GM19324 (cell line): ENCODE measurements at regions not wholly inside any gene's neighbourhood (a gene's known extent, or its start where the extent isn't known, plus 50 kb on each side); places are given as distances from the start of the nearest gene placed in this dataset.

ENCODE experiments used
- ATAC-seq: cut with Tn5 transposase; IDR thresholded peaks from one replicate; pipeline ENCODE4 v1.9.1; 2021; ENCODE audit warnings: mild to moderate bottlenecking, moderate library complexity; ENCODE audit not compliant: unreplicated experiment, low FRiP score

GRCh38 chr10:113402602-113403001 is 150.3 kb upstream of the HABP2 start:
- no peak for ATAC-seq

- no peak for ATAC-seq
Measured at GRCh38 chr10:113407218-113407617, 145.6 kb upstream of the HABP2 start.

DNA sequence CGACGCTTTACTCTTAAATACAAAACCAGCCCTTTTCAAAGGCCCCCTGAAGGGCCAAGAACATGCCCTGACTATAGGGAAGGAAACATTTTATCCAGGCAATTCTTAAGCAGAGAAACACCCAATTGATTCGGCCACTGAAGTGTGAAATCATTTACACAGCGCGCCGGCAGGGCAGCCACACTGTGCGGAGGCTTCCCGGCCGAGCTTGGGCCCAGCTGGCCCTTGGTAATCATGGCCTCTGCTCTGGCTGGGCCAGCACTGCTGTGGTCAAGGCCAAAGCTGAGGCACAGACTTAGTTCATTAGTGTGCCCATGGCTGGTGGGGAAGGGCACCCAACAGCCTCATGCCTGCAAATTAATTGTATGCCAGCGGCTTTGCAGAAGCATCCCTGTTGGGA is 143.7 kb upstream of the HABP2 start:
- ATAC-seq, result no peak

DNA sequence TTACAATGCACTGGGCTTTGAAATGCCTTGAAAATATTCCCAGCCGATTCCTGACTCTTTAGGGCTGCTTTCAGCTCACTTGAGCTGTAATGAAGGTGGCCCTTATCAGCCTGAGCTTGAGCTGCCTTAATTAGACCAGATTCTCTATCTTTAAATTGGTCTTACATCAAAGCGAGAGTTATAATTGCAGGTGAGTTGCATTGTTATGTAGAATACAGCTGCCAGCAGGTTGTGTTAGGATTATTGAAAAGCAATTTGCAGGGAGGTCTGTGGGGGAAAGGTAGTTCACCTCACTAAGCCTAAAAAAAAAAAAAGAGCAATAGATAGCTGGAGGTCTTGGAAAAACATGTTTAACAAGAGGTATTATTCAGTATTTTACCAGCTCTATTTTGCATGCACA is 142.2 kb upstream of the HABP2 start:
- no peak for ATAC-seq

DNA sequence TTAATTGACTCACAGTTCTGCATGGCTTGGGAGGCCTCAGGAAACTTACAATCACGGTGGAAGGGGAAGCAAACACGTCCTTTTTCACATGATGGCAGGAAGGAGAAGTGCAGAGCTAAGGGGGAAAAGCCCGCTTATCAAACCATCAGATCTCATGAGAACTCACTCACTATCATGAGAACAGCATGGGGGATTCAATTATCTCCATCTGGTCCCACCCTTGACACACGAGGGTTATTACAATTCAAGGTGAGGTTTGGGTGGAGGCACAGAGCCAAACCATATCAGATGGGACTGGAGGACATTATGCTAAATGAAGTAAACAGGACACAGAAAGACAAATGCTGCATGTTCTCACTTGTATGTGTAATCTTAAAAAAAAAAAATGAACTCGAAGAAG is 141.4 kb upstream of the HABP2 start:
- no peak for ATAC-seq

DNA sequence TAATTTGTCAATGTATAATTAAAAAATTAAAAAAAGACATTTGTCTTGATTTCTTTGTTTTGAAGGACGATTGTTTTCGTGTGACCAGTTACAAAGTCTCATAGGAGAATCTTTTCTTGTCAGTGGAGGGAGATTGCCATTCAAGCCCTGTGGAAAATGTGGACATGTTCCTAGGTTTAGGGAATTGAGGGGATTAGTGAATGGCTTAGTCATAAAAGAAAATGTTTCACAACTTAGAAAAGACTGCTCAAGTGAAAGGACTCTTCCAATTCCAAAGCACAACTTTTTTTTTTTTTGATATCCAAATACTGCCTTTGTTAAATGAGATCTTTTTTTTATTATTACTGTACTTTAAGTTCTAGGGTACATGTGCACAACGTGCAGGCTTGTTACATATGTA is 140.7 kb upstream of the HABP2 start:
- no peak for ATAC-seq

DNA sequence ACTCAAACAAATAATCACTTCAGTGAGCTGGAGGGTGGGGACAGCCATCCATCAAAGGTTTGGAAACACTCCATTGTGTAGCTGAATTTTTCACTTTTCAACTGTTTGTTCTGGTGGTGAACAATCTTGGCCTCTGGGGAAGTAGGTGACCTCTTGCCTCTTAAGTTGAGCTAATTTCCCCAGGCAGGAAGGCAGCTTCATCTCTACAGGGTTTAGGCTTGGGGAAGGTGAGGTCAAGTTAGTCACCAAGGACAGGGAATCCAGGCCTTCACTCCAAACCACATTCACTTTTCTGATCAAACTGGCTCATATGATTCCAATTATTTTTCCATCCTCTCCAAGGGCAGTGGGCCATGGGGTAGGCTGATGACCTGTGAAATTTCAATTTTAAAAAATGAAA is 138.3 kb upstream of the HABP2 start:
- ATAC-seq, result no peak

DNA sequence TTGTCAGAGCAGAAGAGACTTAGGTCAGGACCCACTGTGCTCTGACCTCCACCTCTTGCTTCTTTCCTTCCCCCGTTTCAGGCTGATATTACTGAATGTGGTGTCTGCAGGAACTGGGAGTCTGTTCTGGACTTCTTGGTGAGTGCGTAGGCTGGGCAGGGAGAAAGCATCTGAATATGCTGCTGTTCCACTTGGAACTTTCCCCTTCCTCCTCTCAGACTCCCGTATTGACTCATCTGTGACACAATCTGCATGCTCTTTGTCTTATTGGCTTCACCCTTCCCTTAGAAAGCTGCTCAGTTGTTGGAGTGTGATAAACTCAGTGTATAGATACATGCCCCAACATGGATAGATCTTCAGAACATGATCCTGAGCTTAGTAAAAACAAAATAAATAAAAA is 137.6 kb upstream of the HABP2 start:
- no peak for ATAC-seq

DNA sequence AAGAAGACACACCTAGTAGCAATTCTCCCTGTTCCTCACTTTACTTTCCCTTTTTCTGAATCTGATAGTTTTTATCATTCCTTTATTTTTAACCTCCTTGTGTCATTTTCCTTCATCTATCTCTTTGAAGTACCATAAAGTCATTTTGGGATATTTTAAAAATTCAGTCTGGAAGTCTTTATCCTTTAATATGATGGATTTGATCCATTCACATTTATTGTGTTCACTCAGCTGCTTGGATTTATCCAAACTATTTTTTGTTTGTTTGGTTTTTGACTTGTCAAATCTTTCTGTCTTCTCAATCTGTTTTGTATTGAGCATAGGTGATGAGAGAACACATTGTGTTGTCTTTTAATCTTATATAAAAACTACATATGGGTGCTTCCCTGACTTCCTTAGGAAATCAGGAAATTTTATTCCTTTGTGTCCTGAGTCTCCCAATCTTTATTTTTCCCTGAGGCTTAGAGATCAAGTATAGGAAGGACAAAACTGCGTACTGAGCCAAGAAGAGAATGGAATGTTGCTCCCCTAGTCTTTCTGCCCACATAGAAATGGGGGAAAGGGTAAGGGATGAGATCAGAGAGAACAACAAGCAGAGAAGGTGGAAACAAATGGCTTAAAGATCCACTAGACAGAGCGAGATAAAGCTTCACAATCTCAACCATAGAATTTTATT is 132.7 kb upstream of the HABP2 start:
- no peak for ATAC-seq

DNA sequence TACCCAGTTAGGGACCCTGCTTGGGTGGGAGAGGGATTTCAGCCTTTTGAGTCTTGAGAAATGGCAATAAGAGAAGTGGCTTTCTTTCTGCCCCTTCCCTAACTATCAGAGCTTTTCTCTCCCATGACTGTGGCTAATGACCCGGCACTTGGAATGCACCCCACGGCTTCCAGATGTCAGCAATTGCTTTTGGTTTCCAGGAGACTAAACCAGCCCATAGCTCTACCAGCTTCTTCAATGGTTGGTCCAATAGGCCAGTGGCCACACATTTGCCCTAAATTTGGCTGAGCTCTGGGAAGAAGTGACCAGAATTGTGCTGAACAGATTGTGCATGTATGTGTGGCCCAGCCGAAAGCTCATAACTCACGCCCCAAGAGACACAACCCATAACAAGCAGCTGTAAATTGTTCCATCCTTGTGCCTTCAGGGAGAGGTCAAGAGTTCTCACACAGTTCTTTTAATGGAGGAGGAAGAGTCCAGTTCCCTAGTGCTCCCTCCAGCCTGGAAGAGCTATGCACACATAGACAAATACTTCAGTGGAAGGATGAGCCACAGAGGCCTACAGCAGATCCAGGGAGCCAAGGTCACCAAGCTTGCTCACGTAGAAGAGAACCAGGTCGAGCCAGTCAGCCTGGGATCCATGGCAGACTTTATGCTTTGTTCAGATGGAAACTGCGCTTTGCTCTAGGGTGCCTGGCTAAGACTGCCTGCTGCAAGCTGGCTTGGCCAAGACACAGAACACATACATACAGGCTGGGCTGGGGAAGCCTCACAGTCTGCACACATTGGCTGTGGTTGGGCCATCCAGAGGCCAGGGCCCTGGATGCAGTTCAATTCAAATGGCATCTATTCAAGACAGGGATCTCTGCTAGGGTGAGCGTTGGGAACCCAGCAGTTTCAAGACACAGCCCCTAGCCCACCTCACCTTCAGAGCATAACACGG is 131.8 kb upstream of the HABP2 start:
- ATAC-seq, result no peak

DNA sequence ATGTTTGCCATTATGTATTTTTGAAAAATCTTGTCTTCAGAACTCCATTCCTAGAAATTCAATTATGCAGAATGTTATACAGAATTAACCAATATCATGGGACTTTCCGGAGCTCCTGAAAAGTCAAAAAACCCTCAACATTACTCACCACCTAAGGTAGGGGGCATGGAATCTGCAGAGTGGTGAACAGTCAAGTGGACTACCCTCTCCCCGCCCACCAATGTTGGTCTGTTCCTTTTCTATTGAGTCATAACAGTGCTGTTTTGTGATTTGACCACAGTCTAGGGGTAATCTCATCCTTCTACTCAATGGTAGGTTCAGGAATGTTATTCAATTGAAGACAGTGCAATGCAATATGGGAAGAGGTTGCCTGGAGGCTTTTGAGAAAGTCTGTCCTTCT is 130.5 kb upstream of the HABP2 start:
- ATAC-seq, result no peak

- no peak for ATAC-seq
Measured at GRCh38 chr10:113423981-113424721, 128.7 kb upstream of the HABP2 start.

- ATAC-seq, result no peak
Measured at GRCh38 chr10:113425008-113425407, 127.8 kb upstream of the HABP2 start.

DNA sequence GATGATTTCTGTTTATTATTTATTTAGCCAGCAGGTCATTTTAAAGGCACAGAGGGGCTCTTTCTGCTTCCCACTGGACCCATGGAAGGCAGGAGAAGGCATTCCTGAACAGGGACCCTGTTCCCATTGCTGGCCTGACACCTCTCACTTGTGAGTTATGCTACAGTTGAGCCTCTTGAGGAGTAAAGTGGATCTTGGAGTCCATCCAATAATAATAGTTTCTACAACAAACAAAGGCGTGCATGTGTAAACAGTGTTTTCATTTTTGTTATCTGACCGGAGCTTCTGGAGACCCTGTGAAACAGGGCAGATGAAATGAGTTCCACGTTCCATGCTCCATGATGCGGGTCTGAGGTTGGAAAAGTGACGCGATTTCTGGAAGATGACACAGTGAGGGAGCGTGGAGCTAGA is 127.3 kb upstream of the HABP2 start:
- ATAC-seq, result no peak

DNA sequence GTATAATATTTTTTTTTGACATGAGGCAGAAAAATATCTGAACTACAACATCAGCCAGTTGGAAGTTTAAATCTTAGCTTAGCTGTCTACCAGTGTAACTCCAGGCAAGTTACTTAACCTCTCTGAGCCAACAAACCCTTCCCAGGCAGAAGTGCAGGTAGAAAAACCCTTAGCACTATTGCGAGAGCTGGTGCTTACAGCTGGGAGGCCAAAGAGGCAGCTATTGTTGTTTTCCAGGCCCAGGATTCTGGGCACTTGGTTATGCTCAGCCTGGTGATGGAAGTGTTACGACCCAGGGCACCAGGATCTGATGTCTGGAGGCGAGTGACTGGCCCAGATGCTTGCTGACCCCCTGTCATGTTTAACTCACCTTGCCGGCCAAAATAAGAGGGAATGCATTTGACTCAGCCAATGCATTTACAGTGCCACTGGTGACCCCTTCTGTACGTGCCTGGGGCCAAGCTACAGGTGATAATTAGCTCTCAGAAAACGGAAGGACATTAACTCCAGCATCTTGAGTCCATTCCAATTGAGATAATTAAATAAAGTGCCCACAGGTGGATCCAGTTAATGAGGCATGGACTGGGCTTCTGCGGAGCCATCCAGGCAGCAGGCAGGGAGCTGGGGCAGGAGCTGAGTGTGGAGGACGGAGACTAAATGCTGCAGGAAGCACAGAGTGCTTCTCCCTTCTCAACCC is 126.5 kb upstream of the HABP2 start:
- ATAC-seq, result no peak

DNA sequence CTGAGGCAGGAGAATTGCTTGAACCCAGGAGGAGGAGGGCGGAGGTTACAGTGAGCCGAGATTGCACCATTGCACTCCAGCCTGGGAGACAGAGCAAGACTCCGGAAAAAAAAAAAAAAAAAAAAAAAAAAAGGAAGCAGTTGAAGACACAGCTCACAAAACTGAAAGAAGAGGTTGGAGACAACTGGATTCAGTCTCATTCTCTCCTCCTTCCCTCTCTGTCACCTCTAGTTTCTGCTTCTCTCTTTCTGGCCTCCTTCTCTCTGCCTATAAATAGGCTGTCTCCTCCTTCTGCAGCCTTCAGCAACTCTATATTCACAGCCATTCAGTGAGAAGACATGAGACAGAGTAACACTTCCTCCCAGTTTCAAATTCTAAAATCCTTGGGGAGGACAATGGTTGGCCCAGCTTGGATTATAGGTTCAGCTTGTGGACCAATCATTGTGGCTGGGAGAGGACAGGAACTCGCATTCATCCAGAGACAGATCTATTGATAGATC is 125.6 kb upstream of the HABP2 start:
- no peak for ATAC-seq

DNA sequence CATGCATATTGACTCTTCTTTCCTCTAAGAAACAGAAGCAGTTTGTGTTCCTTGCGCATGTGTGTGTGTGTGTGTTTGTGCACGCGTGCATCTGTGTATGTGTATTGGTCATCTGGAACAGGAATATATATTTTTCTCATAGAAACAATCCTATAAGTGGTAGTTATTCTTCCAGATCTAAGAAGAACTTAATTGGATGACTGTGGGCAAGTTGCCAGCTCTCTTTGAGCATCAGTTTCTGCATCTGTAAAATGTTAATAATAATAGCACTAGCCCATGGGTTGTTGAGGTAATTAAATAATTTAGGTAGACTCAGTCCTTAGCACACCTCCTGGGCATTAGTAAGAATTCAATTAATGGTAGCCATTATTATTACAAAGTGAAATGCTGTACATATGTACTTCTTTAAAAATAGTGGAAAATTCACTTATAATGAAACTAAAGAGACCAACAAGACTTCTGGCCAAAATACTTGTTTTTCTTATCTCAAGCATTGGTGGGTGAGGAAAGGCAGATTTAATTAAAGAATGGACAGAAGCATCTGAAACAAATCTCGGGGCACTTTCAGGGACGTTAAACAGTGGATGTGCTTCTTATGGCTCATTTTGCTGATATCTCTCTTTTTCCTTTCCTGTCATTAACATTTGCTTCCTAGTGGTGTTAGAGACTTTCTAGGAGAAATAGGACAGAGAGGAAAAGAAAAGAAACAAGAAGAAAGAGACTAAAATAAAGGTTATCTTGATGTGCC is 124.9 kb upstream of the HABP2 start:
- ATAC-seq, result no peak

- no peak for ATAC-seq
Measured at GRCh38 chr10:113430634-113431397, 122.0 kb upstream of the HABP2 start.
